T1000 (cell line): ENCODE measurements at regions not wholly inside any gene's neighbourhood (a gene's known extent, or its start where the extent isn't known, plus 50 kb on each side); places are given as distances from the start of the nearest gene placed in this dataset.
A peak's percentile ranks its signal among the peaks of the same experiment; 100 is the strongest.
"Not testable (repeated sequence)": the region's sequence is repeated elsewhere in the genome, so short reads cannot be mapped to it uniquely, and the experiment has no call there.

ENCODE experiments used
- DNase-seq: peaks from one replicate; lab custom pipeline; 2025; ENCODE audit warnings: mixed read lengths; lab: John Stamatoyannopoulos, UW

DNA sequence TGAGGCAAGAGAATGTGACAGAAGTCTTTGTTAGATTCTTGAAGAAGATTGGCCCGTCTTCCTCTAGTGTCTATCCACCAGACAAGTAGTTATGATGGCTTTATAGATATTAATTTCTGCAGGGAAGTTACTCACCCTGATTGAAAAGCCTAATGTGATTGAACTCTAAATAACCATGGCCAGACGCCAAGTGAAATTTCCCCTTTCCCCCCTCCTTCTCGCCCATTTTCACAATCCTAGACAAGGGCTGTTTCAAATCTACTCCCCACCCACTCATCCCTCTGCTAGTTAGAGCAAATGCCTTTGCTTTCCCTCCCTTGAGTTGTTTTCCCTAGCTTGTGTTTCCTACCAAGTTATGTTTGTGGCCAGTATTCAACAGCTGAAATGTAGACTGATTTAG is 182.5 kb downstream of the TMEM167A start:
- DNase-seq: no peak

DNA sequence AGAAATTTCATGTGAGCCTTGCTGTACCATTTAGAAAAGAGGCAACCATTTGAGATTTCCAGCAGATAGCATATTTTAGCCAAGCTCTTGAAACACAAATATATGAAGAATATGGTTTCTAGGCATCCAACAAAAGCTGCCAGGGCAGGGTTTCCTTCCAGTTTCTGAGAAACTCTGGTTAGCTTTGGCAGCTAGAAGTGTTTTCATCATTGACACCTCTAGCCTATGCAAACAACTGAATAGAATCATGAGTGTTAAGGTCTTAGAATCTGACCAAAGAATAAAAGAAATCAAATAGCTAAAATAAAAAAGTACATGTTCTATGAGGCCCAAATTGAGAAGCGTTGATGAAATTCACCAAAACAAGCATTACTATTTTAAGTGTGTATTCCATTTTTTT is 188.1 kb downstream of the TMEM167A start:
- no peak for DNase-seq

DNA sequence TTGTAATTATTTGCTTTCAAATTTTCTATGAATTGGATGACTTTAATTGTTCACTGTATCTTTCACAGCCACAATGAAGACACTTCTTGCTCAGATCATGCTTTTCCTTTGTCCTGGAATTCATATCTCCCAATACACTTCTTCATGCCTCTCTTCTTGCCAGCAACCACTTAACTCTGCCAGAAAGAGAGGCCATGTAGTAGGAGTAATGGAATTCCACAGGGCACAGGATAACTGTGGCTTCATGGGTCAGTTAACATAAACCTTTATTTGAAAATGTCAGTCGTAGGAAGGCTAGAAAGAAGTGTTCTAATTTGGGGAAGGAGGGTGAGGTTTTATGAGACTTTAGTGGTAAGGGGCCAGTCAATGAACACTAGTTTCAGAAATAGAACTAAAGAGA is 190.3 kb downstream of the TMEM167A start:
- no peak for DNase-seq

DNA sequence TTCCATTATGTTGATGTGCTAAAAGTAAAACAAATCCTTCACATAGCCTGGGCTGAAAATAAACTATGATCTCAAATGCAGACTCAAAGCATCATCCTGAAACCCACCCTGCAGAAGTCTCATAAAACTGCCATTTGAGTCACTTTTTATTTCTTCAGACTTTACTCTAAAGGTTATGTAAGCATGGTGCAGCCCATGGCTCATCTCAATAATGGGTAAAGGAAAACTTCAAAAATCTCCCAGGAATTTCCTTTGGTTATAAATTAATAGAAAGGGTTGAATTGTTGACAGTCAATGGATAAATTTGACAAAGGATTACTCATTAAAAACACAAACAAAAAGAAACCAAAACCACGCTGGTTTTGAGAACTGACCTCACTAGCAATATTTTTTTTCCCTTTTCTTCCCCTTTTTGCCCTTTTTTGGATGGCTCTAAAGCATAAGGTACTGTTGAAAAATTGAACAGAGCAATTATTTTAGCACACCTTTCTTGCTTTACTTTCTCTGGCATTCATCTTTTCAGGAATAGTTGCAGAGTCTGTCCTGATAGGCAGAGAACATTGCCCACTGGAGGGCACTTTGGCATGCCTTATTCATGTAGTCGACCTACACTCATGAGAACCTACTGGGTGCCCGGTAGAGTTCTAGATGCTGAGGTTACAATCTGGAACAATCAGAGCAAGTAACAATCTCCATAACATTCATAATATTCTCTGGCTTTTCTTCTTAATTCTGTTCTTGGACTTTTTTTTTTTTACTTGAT is 191.4 kb downstream of the TMEM167A start:
- DNase-seq: peak; percentile 11

DNA sequence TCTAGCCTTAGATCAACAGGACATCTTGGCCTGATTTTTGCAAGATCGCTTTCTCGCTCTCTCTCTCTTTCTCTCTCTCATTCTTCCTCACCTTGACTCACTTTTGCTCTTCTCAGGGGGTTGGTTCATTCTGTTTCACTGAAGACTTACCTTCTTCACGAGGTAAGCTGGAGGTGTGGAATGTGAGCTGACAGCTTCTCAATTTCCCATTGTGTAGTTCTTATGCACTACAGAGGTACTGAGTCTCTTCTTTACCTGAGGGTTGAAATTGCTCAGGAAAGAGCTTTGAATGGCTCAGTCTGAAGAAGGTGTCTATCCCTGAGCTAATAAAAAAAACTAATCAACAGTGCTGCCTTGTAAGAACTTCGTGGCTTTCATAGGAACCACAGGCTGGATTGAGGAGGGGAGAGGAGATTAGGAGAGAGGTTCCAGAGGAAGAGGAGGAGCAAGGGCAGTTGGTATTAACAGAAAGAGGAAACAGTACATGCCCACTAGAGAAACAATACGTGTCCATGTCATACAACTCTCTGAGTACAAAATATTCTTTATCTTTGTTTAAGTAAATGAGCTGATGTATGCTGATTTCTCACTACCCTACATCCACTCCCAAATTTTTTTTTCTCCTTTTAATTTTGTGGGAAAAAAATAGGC is 192.2 kb downstream of the TMEM167A start:
- DNase-seq: no peak

DNA sequence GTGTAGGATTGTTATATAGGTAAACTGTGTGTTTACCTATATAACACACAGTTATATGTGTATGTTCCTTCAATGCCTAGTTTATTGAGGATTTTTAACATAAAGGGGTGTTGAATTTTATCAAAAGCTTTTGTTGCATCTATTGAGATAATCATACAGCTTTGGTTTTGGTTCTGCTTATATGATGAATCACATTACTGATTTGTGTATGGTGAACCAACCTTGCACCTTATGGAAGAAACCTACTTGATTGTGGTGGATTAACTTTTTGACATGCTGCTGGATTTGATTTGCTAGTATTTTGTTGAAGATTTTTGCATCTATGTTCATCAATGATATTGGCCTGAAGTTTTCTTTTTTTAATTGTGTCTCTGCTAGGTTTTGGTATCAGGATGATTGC is 194.9 kb downstream of the TMEM167A start:
- DNase-seq: no peak

DNA sequence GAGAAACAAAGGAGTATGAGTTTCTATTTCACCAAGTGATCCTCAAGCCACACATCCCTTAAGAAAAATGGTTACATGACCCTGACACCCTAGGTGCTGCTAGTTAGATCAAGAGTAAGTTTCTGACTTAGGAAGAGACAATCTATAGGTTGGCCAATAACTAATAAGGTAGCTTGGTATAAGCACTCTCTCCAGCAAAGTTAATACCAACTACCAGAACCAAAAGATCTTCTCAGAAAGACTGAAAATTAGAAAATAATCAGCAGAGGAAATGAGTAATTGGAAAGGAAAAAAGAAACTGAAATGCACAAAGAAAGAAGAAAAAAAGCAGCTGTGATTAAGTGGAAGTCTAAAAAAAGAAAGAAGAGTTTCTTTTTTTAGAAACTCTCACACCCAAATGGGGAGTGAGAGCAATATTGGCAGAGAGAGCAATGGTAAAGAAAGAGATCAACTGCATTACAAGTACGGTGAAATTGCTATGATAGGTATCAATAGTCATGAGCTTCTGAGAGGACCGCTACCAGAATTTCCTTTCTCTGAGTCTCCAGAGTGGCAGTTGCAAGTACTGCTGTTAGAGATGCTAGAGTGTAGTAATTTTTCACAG is 195.5 kb downstream of the TMEM167A start:
- DNase-seq: no peak

DNA sequence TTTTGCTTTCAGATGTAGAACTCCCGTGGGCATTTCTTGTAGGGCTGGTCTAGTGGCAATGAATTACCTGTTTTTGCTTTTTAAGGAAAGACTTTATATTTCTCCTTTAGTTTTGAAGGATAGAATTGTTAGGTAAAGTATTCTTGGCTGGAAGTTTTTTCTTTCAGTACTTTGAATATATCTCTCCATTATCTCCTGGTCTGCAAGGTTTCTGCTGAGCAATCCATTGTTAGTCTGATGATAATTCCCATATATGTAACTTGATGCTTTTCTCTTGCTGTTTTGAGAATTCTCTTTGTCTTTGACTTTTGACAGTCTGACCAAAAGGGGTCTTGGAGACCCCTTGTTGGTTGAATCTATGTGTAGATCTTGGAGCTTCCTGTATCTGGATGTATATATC is 198.1 kb downstream of the TMEM167A start:
- DNase-seq: no peak

DNA sequence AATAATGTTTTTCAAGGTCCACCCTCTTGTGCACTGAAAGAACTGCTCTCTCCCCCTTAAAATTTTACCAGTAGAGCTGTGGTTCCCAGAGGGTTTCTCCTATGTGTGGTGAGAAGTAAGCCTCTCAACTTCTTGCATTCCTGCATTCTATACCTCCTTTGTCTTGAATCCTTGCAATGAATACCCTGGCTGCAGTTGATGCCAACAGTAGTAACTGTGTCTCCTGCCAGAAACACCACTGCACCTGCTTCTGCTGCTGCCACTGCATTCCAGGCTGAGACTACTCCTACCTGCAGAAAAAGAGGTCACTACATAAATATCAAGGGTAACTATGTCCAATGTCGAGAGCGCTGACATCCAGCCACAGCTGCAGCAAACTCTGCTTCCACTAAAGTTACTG is 203.7 kb downstream of the TMEM167A start:
- no peak for DNase-seq

DNA sequence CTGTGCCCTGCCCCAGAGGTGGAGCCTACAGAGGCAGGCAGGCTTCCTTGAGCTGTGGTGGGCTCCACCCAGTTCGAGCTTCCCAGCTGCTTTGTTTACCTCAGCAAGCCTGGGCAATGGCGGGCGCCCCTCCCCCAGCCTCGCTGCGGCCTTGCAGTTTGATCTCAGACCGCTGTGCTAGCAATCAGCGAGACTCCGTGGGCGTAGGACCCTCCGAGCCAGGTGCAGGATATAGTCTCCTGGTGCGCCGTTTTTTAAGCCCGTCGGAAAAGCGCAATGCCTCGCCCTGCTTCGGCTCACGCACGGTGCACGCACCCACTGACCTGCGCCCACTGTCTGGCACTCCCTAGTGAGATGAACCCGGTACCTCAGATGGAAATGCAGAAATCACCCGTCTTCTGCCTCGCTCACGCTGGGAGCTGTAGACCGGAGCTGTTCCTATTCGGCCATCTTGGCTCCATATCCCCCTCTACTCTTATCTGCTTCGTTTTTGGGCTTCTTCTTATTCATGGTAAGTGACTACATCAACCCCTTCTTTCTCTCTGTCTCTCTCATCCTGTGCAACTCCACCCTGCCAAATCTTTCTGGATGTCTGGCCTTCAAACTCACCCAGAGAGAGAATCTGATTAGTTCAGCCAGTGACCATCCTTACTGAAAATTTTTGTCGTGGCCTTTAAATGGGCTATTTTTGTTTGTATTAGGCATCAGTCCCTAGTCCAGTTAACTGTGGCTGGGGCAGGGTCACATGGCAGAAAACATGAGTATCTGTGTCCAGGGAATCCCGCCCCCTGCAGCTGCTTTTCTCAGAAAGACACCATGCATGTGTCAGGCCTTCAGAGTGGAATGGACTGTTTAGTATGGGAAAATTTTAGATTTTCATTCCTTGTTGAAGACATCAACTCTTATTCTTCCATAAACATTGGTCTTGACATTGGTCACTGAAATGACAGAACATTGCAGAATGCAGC is 204.6 kb downstream of the TMEM167A start:
- DNase-seq: not testable (repeated sequence)

DNA sequence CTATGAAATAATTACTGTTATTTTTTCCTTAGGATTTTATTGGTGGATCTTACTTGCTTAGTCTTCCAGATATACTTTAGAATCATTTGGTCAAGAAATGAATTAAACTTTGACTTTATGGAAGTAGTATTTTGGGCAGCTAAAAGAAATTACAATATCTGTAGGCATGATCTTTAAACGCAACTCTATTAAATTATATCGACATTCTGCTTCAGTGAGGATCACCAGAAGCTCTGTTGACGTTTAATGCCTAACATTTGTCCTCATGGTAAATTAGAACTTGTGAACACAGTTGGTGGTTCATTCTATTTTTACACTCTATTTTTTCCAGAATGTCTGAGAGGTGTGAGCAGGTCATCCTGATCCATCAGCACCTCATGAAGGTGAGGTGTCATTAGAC is 211.6 kb downstream of the TMEM167A start:
- DNase-seq: no peak

DNA sequence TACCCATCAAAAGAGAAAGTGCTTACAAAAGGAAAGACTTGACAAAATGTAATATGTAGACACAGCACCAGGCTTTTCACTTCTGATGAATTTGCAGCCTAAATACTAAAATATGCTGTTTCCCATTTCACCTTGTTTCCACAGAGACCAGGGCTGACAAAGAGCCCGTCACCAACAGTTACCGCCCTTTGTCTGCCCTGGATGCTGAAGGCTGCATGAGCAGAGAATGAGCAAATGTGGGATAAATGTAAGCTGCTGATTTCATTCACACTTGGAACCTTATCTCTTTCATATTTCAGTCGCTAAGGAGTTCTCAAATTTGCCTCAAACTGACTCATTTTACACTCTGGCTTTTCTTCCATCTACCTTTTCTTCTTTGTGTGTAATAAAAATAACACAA is 213.9 kb downstream of the TMEM167A start:
- DNase-seq: no peak

DNA sequence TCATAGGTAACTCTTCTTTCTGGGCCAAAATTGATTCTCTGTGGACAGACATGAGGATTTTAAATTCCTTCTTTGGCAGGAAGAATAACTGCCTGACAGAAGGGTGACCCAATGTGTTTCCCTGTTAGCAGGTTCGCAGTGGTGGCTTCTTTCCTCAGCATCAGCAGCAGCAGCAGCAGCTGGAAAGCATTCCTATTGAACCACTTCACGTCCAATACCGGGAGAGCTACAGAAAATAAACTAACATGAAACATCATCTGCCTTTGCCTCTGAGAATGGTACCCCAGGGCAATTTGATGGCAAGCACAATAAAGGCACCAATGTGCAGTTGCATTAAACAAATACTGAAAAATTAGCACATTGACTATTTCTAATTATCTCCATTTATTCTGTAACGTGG is 214.5 kb downstream of the TMEM167A start:
- no peak for DNase-seq

DNA sequence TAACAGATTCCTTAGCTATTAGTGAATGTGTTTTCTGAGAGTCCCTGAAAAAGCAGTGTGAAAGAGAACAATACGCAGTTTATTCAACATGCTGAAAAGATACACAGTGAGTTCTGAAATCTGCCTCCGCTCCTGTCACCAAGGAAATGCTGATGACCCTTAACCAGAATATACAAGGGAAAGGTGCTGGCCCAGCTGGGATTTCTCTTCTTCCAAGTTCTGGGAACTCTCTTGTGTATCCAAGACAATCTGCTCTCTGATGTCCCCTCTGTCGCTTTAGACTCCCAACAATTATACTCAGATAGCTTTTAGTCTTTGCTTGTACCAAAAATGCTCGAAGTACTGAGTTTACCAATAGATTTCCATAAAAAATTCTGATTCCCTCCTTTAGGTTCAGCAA is 214.9 kb downstream of the TMEM167A start:
- no peak for DNase-seq

DNA sequence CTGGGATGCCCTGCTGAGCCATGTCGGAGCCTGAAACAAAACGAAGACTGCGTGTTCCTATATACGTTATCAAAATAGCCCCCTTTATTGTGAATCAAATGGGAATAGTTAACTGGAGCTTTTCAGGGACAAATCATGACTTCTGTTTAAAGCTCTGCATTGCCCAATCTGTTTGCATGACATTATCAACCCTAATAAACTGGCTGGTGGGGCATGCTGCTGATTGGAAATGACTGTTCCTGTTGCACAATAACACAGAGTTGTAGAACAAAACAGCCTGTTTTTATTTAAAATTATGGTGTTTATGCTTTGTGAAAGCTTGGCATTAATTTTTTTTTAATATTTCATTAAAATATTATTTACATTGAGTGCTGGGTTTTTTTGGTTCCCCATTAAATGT is 215.5 kb downstream of the TMEM167A start:
- no peak for DNase-seq

DNA sequence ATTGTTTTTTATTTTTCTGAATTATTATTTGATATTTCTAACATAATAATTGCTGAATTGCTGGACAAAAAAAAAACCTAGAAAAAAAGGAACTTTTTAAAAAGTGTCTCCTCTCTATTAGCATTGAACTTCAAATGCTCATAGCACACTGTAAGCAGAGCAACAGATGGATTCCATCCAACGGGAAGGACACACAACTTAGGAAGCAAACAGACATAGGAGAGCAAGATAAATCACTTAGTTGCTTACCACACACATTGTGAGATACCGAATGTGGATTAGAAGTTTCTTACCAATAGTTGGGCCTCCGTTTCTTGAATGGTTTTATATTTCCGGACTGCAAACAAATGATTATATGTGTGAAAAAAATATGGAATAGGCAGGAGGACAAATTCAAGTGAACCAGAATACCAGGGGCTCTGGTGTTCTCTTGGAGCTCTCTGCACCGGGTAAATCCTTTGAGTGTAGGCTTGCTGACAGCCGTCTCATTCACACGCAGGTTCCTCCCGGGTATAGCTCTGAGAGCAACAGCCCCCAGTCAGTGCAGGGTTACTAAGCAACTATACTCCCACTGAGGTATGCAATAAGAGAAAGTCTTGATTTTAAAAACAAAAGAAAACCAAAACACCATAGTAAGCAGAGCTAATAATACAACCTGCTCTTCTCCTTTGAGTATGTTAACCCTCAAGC is 217.6 kb downstream of the TMEM167A start:
- no peak for DNase-seq

DNA sequence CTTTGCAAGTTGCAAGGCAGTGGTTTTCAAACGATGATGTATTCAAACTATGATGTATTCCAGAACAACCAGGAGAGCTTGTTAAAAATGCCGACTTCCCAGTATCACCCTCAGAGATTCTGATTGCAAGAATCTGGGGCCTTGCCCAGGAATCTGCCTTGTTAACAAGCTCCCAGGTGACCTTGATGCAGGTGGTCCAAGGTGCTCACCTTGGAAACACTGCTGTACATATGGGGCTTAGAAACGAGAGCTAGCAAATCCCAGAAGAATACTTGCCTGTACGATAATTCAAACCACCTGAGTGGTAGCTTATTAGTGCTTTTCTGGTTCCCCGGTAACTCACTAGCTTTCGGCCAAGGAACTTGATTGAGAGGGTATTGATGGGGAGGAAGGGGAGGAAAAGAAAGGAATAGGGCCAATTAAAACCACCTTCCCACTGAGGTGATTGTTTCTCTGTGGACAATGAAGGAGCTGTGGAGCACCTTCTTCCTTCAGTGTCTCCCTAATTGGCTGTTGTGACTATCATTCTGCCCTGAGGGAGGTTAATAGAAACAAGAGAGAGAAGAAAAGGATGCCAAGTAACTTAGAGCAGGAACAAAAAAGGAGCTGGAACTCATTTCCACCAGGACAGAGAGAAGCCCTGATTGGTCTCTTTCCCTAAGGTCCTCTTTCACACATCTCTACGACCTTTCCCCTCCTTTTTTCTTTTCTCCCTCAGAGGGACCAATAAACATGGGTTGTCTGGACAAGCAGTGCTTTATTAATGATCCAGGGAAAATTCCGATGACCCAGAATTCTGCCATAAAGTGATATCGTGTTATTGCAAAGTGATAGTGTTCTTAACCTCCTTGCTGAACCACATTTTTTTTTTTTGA is 218.8 kb downstream of the TMEM167A start:
- no peak for DNase-seq

DNA sequence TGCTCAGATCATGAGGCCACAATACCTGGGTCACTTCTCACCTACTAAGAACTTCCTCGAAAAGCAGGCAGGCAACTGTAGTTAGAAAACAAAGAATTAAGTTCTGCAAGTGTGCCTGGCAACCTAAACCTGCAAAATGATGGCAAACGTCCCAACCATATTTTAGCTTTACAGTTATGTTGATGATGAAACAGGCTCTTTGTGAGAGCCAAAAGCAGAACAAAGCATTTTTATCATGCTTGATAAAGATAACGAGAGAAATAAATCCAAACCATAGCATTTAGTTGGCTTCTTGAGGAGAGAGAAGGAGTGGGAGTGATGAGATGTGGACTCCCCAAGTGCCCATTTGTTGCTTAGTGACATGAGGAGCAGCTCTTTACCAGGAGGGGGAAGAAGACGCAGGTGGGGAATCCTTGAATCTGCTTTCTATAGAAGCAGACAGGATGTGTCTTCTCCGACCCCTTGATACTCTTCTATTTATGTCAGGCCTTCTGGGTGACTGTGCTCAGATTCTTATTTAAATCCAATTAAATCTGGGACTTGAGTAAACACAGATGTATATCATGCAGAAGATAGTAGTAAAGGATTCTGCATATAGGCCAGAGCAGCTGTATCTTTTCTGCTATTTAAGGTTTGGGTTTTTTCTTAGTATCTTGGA is 221.2 kb downstream of the TMEM167A start:
- DNase-seq: no peak

DNA sequence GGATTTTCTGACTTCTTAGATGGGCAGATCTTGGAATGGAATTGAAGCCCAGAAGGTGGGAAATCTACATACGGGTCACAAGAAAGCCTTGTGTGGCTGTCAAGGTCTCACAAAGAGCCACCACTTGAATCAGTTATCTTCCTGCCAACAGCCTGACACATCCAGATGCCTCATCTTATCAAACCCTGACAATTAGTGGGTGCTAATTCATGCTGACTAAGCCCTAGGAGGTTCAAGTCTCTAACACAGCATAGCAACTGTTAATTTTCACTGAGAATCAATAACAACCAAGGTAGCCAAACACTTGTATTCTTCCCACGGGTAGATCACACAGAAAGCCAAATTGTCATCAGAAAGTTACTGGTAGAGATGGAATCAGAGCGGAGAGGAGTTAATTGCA is 222.2 kb downstream of the TMEM167A start:
- no peak for DNase-seq

DNA sequence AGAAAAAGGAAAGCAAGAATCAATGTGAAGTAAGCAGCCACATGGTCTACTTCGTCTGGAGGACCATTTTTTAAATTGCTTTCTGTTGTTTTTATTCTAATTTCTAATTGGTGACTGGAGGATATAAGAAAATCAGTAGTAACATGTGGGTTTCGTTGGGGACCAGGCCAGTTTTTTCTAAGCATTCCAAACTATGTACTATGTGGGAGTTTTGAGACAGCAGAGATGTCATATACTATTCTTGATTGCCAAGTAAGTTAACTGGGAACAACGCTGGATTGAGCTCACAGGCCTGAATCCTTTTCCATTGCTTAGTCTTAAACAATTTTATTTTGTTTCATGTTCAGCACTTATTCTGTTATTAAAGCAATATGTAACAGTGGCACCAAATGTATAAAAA is 225.7 kb downstream of the TMEM167A start:
- no peak for DNase-seq
